Stomach (tissue), 4 donors: ENCODE measurements at regions not wholly inside any gene's neighbourhood (a gene's known extent, or its start where the extent isn't known, plus 50 kb on each side); places are given as distances from the start of the nearest gene placed in this dataset.
"Not testable (repeated sequence)": the region's sequence is repeated elsewhere in the genome, so short reads cannot be mapped to it uniquely, and the experiment has no call there.

Experiments used
- CTCF ChIP-seq, 7 experiments: fragments of 450-650 bp in 4 of 7; fragments of 200-600 bp in 3 of 7; sonication (generic) in 3 of 7; IDR thresholded peaks; one replicate each; pipeline ENCODE4 v1.5.1; 2016 to 2019; ENCODE audit warnings: antibody characterized with exemption in 7 of 7, control low read depth in 2 of 7, mild to moderate bottlenecking in 1 of 7
- EP300 ChIP-seq: sonication (generic); formaldehyde crosslinking; IDR thresholded peaks from one replicate; pipeline ENCODE4 v1.6.1; 2017; ENCODE audit warnings: antibody characterized with exemption
- POLR2A ChIP-seq, 4 donors: fragments of 450-650 bp; IDR thresholded peaks; one replicate each; pipeline ENCODE4 v1.6.1; 2016; ENCODE audit warnings: antibody characterized with exemption in 4 of 4, control low read depth in 2 of 4, mild to moderate bottlenecking in 1 of 4, moderate library complexity in 1 of 4
- POLR2AphosphoS5 ChIP-seq, 3 donors: sonication (generic); formaldehyde crosslinking; IDR thresholded peaks; one replicate each; pipeline ENCODE4 v1.6.1; 2016; ENCODE audit warnings: antibody characterized with exemption in 3 of 3

GRCh38 chr3:110525558-110526064, 546.0 kb upstream of the NECTIN3 start:
- TF ChIP-seq POLR2A (IDR thresholded peaks at IDR 0.05); CTCF (IDR thresholded peaks at IDR 0.05); POLR2AphosphoS5 (IDR thresholded peaks at IDR 0.05); EP300: not testable (repeated sequence)
